Osteoblast (primary cell): ENCODE measurements at regions not wholly inside any gene's neighbourhood (a gene's known extent, or its start where the extent isn't known, plus 50 kb on each side); places are given as distances from the start of the nearest gene placed in this dataset.

Experiments used
- DNase-seq: peaks from one replicate; pipeline ENCODE4 v3.0.0; 2011; ENCODE audit warnings: low spot score, mixed read lengths; ENCODE audit not compliant: insufficient read length; ENCODE audit errors: missing footprints
- H2AFZ ChIP-seq: 2 replicates; pipeline ENCODE4 v1.6.0; 2011; ENCODE audit warnings: mild to moderate bottlenecking, low read length
- H3K27ac ChIP-seq: 2 replicates; pipeline ENCODE4 v1.5.1; 2011; ENCODE audit warnings: mild to moderate bottlenecking, low read depth, low read length, moderate library complexity
- H3K27me3 ChIP-seq: 2 replicates; pipeline ENCODE4 v1.6.0; 2012; ENCODE audit warnings: mild to moderate bottlenecking, control low read depth, inconsistent platforms, low read length, moderate library complexity; ENCODE audit not compliant: insufficient read depth
- H3K36me3 ChIP-seq: 2 replicates; pipeline ENCODE4 v1.5.1; 2011; ENCODE audit warnings: mild to moderate bottlenecking, low read length, control low read depth, moderate library complexity; ENCODE audit not compliant: insufficient read depth
- H3K4me1 ChIP-seq: 2 replicates; pipeline ENCODE4 v1.5.1; 2011; ENCODE audit warnings: mild to moderate bottlenecking, low read length, control low read depth, moderate library complexity; ENCODE audit not compliant: insufficient read depth
- H3K4me2 ChIP-seq: 2 replicates; pipeline ENCODE4 v1.6.0; 2011; ENCODE audit warnings: mild to moderate bottlenecking, low read length; ENCODE audit not compliant: insufficient read depth
- H3K4me3 ChIP-seq: fragments of 200-600 bp; sonication (generic); 3 replicates; pipeline ENCODE4 v1.5.1; 2012; ENCODE audit warnings: mild to moderate bottlenecking, low read length, inconsistent platforms; ENCODE audit not compliant: insufficient read depth
- H3K79me2 ChIP-seq: 2 replicates; pipeline ENCODE4 v1.6.0; 2012; ENCODE audit warnings: mild to moderate bottlenecking, low read length, control low read depth, inconsistent platforms; ENCODE audit not compliant: insufficient read depth
- H3K9me3 ChIP-seq: 2 replicates; pipeline ENCODE4 v1.5.1; 2011; ENCODE audit warnings: low read depth, low read length, control low read depth
- H4K20me1 ChIP-seq: 2 replicates; pipeline ENCODE4 v1.6.0; 2012; ENCODE audit warnings: mild to moderate bottlenecking, low read length, control low read depth; ENCODE audit not compliant: insufficient read depth
- TF ChIP-seq, protein P1 (sequence below): IDR thresholded peaks from 2 replicates; pipeline ENCODE4 v1.5.1; 2011; ENCODE audit warnings: mild to moderate bottlenecking, low read depth, low read length, moderate library complexity; ENCODE audit errors: extremely low read depth

DNA sequence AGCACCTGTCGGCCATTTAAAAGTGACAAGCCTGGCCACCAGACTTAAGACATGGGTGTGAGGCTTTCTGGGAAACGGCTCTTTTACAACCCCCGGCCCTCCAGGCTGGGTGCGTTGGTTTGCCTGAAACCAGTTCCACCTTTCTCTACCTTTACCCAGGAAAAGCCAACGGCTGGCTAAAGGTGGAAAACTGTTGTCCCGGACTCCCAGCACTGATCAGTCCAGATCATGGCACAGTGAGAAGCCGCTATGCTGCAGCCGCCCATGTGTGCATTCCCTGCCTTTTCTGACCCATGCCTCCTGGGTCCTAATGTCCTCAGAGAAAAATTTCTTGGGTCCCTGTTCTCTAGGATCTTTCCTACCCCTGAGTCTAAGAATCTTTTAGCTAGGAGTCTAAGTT lies 655.7 kb upstream of the HS3ST5 start:
- TF ChIP-seq, protein P1, sequence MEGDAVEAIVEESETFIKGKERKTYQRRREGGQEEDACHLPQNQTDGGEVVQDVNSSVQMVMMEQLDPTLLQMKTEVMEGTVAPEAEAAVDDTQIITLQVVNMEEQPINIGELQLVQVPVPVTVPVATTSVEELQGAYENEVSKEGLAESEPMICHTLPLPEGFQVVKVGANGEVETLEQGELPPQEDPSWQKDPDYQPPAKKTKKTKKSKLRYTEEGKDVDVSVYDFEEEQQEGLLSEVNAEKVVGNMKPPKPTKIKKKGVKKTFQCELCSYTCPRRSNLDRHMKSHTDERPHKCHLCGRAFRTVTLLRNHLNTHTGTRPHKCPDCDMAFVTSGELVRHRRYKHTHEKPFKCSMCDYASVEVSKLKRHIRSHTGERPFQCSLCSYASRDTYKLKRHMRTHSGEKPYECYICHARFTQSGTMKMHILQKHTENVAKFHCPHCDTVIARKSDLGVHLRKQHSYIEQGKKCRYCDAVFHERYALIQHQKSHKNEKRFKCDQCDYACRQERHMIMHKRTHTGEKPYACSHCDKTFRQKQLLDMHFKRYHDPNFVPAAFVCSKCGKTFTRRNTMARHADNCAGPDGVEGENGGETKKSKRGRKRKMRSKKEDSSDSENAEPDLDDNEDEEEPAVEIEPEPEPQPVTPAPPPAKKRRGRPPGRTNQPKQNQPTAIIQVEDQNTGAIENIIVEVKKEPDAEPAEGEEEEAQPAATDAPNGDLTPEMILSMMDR: no peak
- Histone ChIP-seq H3K4me1 (no peaks in the 10 kb centered on the region), H3K4me3 (no peak overlapping the region), H3K36me3 (no peaks in the 10 kb centered on the region), H3K79me2 (no peaks in the 10 kb centered on the region), H3K4me2 (no peak overlapping the region), H2AFZ (no peak overlapping the region), H3K9me3 (no peaks in the 10 kb centered on the region), H3K27me3 (no peaks in the 10 kb centered on the region), H4K20me1 (no peaks in the 10 kb centered on the region), H3K27ac (no peak overlapping the region)
- DNase-seq: peak; percentile 1

DNA sequence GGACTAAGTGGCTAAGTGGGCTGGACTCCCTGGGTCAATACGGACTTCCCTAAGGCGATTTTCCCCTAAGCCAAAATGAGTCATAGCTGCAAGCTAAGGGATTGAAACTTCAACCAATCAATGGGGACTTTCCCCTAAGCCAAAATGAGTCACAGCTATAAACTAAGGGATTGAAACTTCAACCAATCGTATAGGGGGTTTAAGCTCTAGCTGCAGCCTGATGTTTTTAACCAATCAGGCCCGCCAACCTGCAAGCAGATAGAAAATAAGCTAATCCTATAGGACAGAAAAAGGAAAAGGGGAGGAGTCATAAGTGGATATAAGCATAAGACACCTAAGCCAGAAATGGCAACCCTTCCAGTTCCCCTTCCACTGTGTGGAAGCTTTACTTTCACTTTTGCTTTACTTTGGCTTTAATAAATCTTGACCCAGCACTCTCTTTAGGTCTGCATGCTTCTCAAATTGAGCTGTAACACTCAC lies 655.0 kb upstream of the HS3ST5 start:
- Histone ChIP-seq H3K4me1 (no peaks in the 10 kb centered on the region), H2AFZ (no peak overlapping the region), H3K36me3 (no peaks in the 10 kb centered on the region), H3K79me2 (no peaks in the 10 kb centered on the region), H3K27ac (no peak overlapping the region), H3K4me2 (no peak overlapping the region), H3K27me3 (no peaks in the 10 kb centered on the region), H3K9me3 (no peaks in the 10 kb centered on the region), H3K4me3 (no peak overlapping the region), H4K20me1 (no peaks in the 10 kb centered on the region)
- no peak for DNase-seq
- TF ChIP-seq, protein P1: no peak

DNA sequence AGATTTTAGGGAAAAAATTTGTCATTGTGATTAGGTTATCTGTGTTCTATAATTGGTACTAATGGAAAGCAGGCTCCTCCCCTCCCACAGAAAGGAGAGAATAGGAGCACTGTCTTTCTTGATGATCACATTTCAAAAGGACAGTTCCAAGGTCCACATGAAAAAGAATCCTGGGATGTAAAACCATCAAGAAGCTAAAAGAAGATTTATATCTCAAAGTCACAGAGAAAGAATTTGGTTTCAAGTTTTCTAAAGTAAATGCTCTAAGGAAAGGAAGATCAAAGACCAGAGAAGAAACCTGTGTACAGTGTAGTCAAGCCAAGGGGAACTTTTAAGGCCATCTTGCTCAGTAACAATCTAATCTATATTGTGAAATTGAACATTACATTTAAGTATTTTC lies 652.7 kb upstream of the HS3ST5 start:
- DNase-seq: no peak
- TF ChIP-seq, protein P1: no peak
- H3K36me3 ChIP-seq: no peaks in the 10 kb centered on the region
- H3K9me3 ChIP-seq: no peaks in the 10 kb centered on the region
- no peaks in the 10 kb centered on the region for H3K27me3 ChIP-seq
- no peak overlapping the region for H3K4me3 ChIP-seq
- H2AFZ ChIP-seq: no peak overlapping the region
- H3K27ac ChIP-seq: no peak overlapping the region
- no peak overlapping the region for H3K4me2 ChIP-seq
- no peaks in the 10 kb centered on the region for H3K79me2 ChIP-seq
- H3K4me1 ChIP-seq: no peaks in the 10 kb centered on the region
- H4K20me1 ChIP-seq: no peaks in the 10 kb centered on the region

DNA sequence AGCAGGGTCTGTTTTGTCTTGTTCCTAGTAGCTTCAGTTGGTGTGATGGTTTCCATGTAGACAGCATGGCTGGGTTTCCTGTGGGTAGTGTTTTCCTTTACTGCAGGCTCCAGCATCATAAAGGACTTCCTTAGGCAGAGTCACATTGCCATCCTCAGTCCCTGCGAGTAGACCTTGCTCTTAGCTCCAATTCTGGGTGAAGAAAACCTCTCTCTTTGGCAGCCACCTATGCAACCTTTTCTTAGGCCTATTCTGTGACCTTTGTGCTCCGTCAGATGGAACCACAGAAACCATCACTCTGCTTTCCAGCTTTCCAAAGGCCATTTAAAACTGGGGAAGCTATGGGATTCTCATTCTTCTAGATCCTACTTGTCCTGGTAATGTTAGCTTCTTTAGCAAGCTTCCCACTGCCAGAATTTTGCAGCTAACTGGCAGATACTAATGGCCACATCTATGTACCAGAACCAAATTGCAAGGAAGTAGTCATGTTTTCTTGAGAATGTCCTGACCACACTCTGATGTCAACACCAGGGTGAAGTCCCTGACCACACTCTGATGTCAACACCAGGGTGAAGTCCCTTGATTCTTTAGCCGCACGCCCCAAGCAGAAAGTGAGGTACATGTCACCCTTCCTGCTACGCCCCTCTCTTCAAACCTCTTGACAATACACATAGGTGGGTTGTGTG lies 646.6 kb upstream of the HS3ST5 start:
- no peaks in the 10 kb centered on the region for H3K36me3 ChIP-seq
- no peak overlapping the region for H2AFZ ChIP-seq
- H3K9me3 ChIP-seq: no peaks in the 10 kb centered on the region
- DNase-seq: no peak
- no peaks in the 10 kb centered on the region for H3K79me2 ChIP-seq
- TF ChIP-seq, protein P1: no peak
- no peaks in the 10 kb centered on the region for H3K27me3 ChIP-seq
- H3K4me2 ChIP-seq: no peak overlapping the region
- H3K27ac ChIP-seq: no peak overlapping the region
- H3K4me1 ChIP-seq: no peaks in the 10 kb centered on the region
- no peak overlapping the region for H3K4me3 ChIP-seq
- no peaks in the 10 kb centered on the region for H4K20me1 ChIP-seq
